OCI-M1 (cell line): ENCODE measurements at regions not wholly inside any gene's neighbourhood (a gene's known extent, or its start where the extent isn't known, plus 50 kb on each side); places are given as distances from the start of the nearest gene placed in this dataset.
"Not testable (repeated sequence)": the region's sequence is repeated elsewhere in the genome, so short reads cannot be mapped to it uniquely, and the experiment has no call there.

ENCODE experiments used
- DNase-seq: peaks from one replicate; lab custom pipeline; 2025; lab: John Stamatoyannopoulos, UW

GRCh38 chr1:204782118-204782700 lies 88.5 kb upstream of the NFASC start:
- DNase-seq, result no peak

DNA sequence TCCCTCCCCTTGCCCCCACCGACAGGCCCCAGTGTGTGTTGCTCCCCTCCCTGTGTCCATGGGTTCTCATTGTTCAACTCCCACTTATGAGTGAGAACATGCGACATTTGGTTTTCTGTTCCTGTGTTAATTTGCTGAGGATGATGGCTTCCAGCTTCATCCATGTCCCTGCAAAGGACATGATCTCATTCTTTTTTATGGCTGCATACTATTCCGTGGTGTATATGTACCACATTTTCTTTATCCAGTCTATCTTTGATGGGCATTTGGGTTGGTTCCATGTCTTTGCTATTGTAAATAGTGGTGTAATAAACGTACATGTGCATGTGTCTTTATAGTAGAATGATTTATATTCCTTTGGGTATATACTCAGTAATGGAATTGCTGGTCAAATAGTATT lies 85.6 kb upstream of the NFASC start:
- DNase-seq, result not testable (repeated sequence)

GRCh38 chr1:204788470-204788869 lies 82.2 kb upstream of the NFASC start:
- no peak for DNase-seq

DNA sequence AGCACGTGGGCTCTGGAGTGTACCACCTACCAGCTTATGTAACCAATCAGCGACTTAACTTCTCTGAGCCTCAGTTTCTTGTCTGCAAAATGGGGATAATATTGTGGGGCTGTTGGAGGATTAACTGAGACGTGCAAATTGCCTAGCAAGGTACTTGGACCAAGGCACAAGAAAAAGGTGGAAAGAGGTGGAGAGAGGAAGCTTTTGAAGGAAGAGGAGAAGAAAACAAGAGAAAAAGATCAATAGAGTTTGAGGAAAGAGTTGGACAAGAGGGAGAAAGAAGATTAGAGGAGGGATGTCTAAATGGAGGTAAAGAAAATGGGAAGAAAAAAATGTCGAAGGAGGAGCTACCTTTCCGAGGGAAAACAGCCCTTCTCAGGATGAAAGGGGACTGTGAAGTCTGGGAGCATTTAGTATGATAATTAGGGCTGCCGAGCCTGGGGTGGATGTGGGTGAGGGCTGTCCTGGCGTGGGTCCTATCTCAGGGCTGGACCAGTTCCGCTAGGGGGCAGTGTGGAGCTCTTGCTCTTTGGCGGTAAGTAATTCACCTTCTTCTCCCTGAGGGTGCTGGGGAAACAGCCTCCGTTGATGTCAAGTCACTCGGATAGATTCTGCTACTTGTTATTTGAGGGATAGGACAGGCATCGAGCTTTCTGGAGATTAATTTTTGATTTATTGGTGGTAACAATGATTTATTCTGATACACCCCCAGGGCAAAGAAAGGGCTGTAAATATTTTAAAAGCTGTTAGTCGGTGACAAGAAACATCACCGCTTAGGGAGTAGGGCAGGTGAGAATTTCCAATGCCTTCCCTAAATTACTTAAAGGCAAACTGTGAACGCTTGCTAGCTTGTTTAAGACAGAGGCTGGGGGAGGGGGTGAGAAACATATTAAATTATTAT lies 79.0 kb upstream of the NFASC start:
- DNase-seq, result peak; percentile 85

DNA sequence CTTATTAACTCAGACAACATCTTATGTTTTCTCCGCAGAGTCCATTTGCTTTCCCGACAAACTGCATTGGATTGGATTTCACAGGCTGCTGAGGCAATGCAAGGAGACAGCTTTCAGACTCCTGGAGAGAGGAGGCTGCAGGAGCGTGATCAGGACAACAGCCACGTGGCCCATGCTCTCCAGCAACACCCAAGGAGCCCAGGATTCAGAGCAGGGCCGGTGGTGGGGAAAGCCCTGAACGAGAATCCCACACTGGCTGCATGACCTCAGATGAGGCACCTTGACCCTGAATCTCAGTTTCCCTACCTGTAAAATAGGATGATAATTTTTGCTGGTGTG lies 78.3 kb upstream of the NFASC start:
- DNase-seq, result no peak

DNA sequence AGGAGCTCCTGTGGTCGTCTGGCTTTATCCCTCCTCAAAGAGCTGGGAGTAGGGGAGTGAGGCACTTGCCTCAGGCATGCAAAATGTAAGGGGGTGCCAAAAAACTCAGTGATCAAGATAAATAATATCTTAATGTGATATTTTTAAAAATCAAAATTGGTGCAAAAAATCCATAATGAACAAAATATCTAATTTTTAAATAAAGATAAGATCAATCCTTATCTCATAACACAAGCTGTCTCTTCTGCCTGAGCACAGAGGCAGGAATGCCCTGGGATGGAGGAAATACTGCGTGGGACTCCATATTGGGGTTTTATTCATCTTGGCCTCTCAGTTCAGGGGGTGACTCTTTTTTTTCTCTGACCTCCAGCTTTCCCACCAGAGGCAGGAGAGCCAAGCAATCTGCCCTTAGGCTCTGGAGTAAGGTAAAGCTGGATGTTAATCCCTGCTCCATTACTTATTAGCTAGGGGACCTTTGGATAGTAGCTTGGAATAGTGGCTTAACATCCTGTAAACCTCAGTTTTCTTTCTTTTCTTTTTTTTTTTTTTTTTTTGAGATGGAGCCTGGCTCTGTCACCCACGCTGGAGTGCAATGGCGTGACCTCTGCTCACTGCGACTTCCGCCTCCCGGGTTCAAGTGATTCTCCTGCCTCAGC lies 77.3 kb upstream of the NFASC start:
- no peak for DNase-seq

DNA sequence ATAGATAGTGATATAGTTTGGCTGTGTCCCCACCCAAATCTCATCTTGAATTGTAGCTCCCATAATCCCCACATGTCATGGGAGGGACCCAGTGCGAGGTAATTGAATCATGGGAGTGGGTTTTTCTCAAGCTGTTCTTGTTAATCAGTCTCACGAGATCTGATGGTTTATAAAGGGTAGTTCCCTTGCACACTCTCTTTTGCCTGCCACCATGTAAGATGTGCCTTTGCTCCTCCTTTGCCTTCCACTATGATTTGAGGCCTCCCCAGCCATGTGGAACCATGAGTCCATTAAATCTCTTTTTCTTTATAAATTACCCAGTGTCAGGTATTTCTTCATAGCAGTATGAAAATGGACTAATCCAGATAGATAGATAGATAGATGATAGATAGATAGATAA lies 73.8 kb upstream of the NFASC start:
- DNase-seq, result not testable (repeated sequence)

- no peak for DNase-seq
Observed at GRCh38 chr1:204797401-204797800, 73.3 kb upstream of the NFASC start.

- DNase-seq, result peak; percentile 51
Observed at GRCh38 chr1:204799630-204800029, 71.0 kb upstream of the NFASC start.

- no peak for DNase-seq
Observed at GRCh38 chr1:204801211-204801610, 69.5 kb upstream of the NFASC start.

- no peak for DNase-seq
Observed at GRCh38 chr1:204802401-204803175, 68.1 kb upstream of the NFASC start.

GRCh38 chr1:204803607-204804006 lies 67.1 kb upstream of the NFASC start:
- no peak for DNase-seq

DNA sequence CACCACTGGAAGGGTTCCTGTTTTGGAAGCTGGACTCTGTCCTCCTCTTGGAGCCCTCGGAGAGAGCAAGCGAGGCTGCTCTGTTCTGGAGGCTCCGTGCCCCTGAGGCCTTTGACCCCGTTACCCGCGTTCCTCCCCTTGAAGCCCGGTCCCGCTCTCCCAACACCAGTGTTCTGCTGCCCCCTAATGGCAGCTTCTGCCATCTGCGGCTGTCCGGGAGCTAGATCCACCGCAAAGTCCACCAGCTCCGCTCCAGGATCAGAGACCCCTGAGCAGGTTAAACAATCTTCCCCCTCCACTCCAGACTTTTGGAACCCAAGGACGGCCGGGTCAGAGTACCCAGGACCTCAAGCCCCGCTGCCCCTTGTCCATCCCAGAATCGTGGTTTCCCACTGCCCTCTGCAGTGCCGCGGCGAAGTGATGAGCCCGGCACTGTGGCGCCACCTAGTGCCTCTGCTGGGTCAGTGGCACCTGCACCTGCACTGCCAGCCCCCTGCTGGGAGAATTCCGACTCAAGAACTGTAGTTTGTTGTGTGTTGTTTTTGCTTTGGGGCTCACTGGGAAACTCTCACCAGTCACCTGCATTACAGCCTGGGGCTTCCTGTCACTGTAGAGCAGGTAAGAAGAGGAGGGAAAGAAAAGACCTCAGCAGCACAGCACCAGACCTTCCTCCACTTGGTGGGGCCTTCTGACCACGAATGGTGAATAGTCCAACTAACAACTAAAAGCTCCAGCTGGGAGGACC lies 63.5 kb upstream of the NFASC start:
- DNase-seq, result peak; percentile 96

- no peak for DNase-seq
Observed at GRCh38 chr1:204809488-204809887, 61.2 kb upstream of the NFASC start.

DNA sequence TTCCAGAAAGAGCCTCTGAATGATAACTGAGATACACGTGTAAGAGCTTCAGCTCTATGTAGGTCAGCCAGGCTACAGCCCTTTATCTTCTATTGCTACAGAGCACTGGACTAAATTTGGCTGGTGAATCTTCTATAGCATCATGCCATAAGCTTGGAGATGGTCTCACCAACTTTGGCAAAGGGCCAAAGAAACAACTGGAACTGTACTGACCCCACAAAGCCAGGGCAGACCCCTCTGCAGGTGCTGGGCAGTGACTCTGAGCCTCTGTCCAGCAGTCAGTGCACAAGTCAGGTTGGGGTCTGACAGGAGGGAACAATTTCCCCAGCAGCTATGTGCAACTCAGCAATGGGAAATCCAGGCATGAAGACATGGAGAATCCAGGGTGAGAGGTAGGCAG lies 57.8 kb upstream of the NFASC start:
- DNase-seq, result no peak

- DNase-seq, result no peak
Observed at GRCh38 chr1:204813522-204813921, 57.1 kb upstream of the NFASC start.

- no peak for DNase-seq
Observed at GRCh38 chr1:204814166-204814884, 56.3 kb upstream of the NFASC start.

DNA sequence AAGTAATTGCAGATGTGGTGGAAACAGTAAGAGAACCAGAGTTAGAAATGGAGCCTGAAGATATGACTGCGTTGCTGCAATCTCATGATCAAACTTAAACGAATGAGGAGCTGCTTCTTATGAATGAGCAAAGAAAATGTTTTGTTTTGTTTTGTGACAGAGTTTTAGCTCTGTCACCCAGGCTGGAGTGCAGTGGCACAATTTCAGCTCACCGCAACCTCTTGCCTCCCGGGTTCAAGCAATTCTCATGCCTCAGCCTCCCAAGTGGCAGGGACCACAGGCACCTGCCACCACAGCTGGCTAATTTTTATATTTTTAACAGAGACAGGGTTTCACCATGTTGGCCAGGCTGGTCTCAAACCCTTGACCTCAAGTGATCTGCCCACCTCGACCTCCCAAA lies 53.3 kb upstream of the NFASC start:
- no peak for DNase-seq

GRCh38 chr1:204818998-204819397 lies 51.7 kb upstream of the NFASC start:
- DNase-seq, result no peak

- DNase-seq, result no peak
Observed at GRCh38 chr1:204819495-204819894, 51.2 kb upstream of the NFASC start.
